ENCODE measurements at regions not wholly inside any gene's neighbourhood (a gene's known extent, or its start where the extent isn't known, plus 50 kb on each side); places are given as distances from the start of the nearest gene placed in this dataset.

- Histone ChIP-seq H3K9me3 (no peaks in the 10 kb centered on the region), H3K4me3 (no peak overlapping the region), H3K27me3 (no peaks in the 10 kb centered on the region), H3K27ac (no peak overlapping the region), H3K4me1 (ENCODE audit: insufficient read depth) (no peaks in the 10 kb centered on the region), H3K36me3 (no peaks in the 10 kb centered on the region)
- no peak for TF ChIP-seq CTCF (IDR thresholded peaks at IDR 0.05)
- TF ChIP-seq EP300 (IDR thresholded peaks at IDR 0.05), result no peak
- TF ChIP-seq POLR2A (IDR thresholded peaks at IDR 0.05), result no peak
- WGBS, 3 donors, result 57 to 63% (median 59%) methylated on average over 2 of the region's 2 CpGs
- intact Hi-C loops (cut with DNase I), result no loop called here
- no peak for DNase-seq
These were observed 534.1 kb downstream of the MMUT start for GRCh38 chr6:48928937-48929336.

GRCh38 chr6:48922837-48923236, 540.2 kb downstream of the MMUT start:
- Histone ChIP-seq H3K4me1 (ENCODE audit: insufficient read depth) (no peaks in the 10 kb centered on the region), H3K36me3 (no peaks in the 10 kb centered on the region), H3K27ac (no peak overlapping the region), H3K27me3 (no peaks in the 10 kb centered on the region), H3K9me3 (no peaks in the 10 kb centered on the region), H3K4me3 (no peak overlapping the region)
- 45 to 56% (median 52%) methylated on average over 2 of the region's 2 CpGs for WGBS, 3 donors
- DNase-seq, result no peak
- no peak for TF ChIP-seq POLR2A (IDR thresholded peaks at IDR 0.05)
- TF ChIP-seq EP300 (IDR thresholded peaks at IDR 0.05), result no peak
- TF ChIP-seq CTCF (IDR thresholded peaks at IDR 0.05), result no peak
- intact Hi-C loops (cut with DNase I), result no loop called here

GRCh38 chr6:48919555-48919954, 543.5 kb downstream of the MMUT start:
- DNase-seq, result no peak
- intact Hi-C loops (cut with DNase I), result no loop called here

GRCh38 chr6:48917233-48917632, 545.8 kb downstream of the MMUT start:
- intact Hi-C loops (cut with DNase I), result no loop called here
- H3K27me3 ChIP-seq, result no peaks in the 10 kb centered on the region
- DNase-seq, result no peak
- H3K36me3 ChIP-seq, result no peaks in the 10 kb centered on the region
- WGBS, 3 donors, result 22 to 29% (median 25%) methylated on average over 2 of the region's 2 CpGs
- no peaks in the 10 kb centered on the region for H3K4me1 ChIP-seq (ENCODE audit: insufficient read depth)
- H3K4me3 ChIP-seq, result no peak overlapping the region
- H3K9me3 ChIP-seq, result no peaks in the 10 kb centered on the region
- TF ChIP-seq POLR2A (IDR thresholded peaks at IDR 0.05) (no peak), EP300 (IDR thresholded peaks at IDR 0.05) (no peak), CTCF (IDR thresholded peaks at IDR 0.05) (no peak)
- H3K27ac ChIP-seq, result no peak overlapping the region

More at GRCh38 chr6:48919555-48919954, 543.5 kb downstream of the MMUT start:
- Histone ChIP-seq H3K27ac (no peak overlapping the region), H3K4me1 (ENCODE audit: insufficient read depth) (no peaks in the 10 kb centered on the region), H3K36me3 (no peaks in the 10 kb centered on the region), H3K9me3 (no peaks in the 10 kb centered on the region), H3K4me3 (no peak overlapping the region), H3K27me3 (no peaks in the 10 kb centered on the region)
- TF ChIP-seq CTCF (IDR thresholded peaks at IDR 0.05) (no peak), POLR2A (IDR thresholded peaks at IDR 0.05) (no peak), EP300 (IDR thresholded peaks at IDR 0.05) (no peak)

GRCh38 chr6:48916607-48917006, 546.4 kb downstream of the MMUT start:
- intact Hi-C loops (cut with DNase I), result no loop called here
- Histone ChIP-seq H3K27ac (no peak overlapping the region), H3K36me3 (no peaks in the 10 kb centered on the region), H3K4me3 (no peak overlapping the region), H3K27me3 (no peaks in the 10 kb centered on the region), H3K9me3 (no peaks in the 10 kb centered on the region), H3K4me1 (ENCODE audit: insufficient read depth) (no peaks in the 10 kb centered on the region)
- no peak for DNase-seq
- no peak for TF ChIP-seq EP300 (IDR thresholded peaks at IDR 0.05)
- TF ChIP-seq POLR2A (IDR thresholded peaks at IDR 0.05), result no peak
- no peak for TF ChIP-seq CTCF (IDR thresholded peaks at IDR 0.05)
